Activated B cell treated with CpG ODN at 0.5 μM for 24 hours (primary cell): ENCODE measurements at regions not wholly inside any gene's neighbourhood (a gene's known extent, or its start where the extent isn't known, plus 50 kb on each side); places are given as distances from the start of the nearest gene placed in this dataset.

Experiments
- ATAC-seq: fragments of 200-7000 bp; cut with Tn5 transposase; one replicate; pipeline ENCODE4 v1.10.0; 2021; ENCODE audit warnings: low read depth, mild to moderate bottlenecking, moderate library complexity
- CTCF ChIA-PET: fragments of 350-600 bp; sonication (Branson Sonifier 250); formaldehyde crosslinking; loops from one replicate; lab custom pipeline; 2021; ENCODE audit warnings: antibody characterized with exemption; lab: Charles Lee
- POLR2A ChIA-PET: fragments of 350-600 bp; sonication (Branson Sonifier 250); formaldehyde crosslinking; loops from one replicate; lab custom pipeline; 2021; ENCODE audit warnings: antibody characterized with exemption; lab: Charles Lee
- DNase-seq: peaks from one replicate; pipeline ENCODE4 v3.0.0; 2022
- H3K27ac Mint-ChIP-seq: one replicate; pipeline ENCODE4 v1.8.0; 2020; ENCODE audit warnings: mixed read lengths
- H3K27me3 Mint-ChIP-seq: one replicate; pipeline ENCODE4 v1.8.0; 2021; ENCODE audit warnings: mixed read lengths
- H3K36me3 Mint-ChIP-seq: one replicate; pipeline ENCODE4 v1.8.0; 2021; ENCODE audit warnings: low read depth, mixed read lengths
- H3K4me1 Mint-ChIP-seq: one replicate; pipeline ENCODE4 v1.8.0; 2021; ENCODE audit warnings: mixed read lengths
- H3K4me3 Mint-ChIP-seq: one replicate; pipeline ENCODE4 v1.8.0; 2020; ENCODE audit warnings: mild to moderate bottlenecking, mixed read lengths
- H3K9me3 Mint-ChIP-seq: one replicate; pipeline ENCODE4 v1.8.0; 2020; ENCODE audit warnings: mixed read lengths
- CTCF ChIP-seq: fragments of 200-600 bp; IDR thresholded peaks from one replicate; pipeline ENCODE4 v1.8.0; 2022; ENCODE audit warnings: antibody characterized with exemption, mild to moderate bottlenecking
- intact Hi-C: fragments of 100-400 bp; cut with micrococcal nuclease; formaldehyde crosslinking; loops from one replicate; pipeline ENCODE4 v1.15.1; 2024

- no peaks in the 10 kb centered on the region for H3K27me3 Mint-ChIP-seq
- DNase-seq = no peak
Measured at GRCh38 chr21:22120616-22121266, 1122.5 kb downstream of the NCAM2 start.

GRCh38 chr21:22125581-22125980 lies 1127.4 kb downstream of the NCAM2 start:
- intact Hi-C loops = no loop called here
- no peak overlapping the region for H3K4me3 Mint-ChIP-seq
- ChIA-PET POLR2A (no interaction called here), CTCF (no interaction called here)
- no peaks in the 10 kb centered on the region for H3K9me3 Mint-ChIP-seq
- H3K36me3 Mint-ChIP-seq = no peaks in the 10 kb centered on the region
- no peak for TF ChIP-seq CTCF
- DNase-seq = no peak
- ATAC-seq = no peak
- H3K27me3 Mint-ChIP-seq = no peaks in the 10 kb centered on the region
- H3K27ac Mint-ChIP-seq = no peak overlapping the region
- H3K4me1 Mint-ChIP-seq = no peaks in the 10 kb centered on the region

More at GRCh38 chr21:22120616-22121266, 1122.5 kb downstream of the NCAM2 start:
- H3K27ac Mint-ChIP-seq = no peak overlapping the region
- no peaks in the 10 kb centered on the region for H3K36me3 Mint-ChIP-seq
- TF ChIP-seq CTCF = no peak
- ATAC-seq = no peak
- H3K9me3 Mint-ChIP-seq = peaks cover 2% of the 10 kb centered on the region
- no peaks in the 10 kb centered on the region for H3K4me1 Mint-ChIP-seq
- H3K4me3 Mint-ChIP-seq = no peak overlapping the region
- POLR2A ChIA-PET = no interaction called here
- CTCF ChIA-PET = no interaction called here
- intact Hi-C loops = no loop called here

- H3K36me3 Mint-ChIP-seq = no peaks in the 10 kb centered on the region
- no peak overlapping the region for H3K27ac Mint-ChIP-seq
- H3K27me3 Mint-ChIP-seq = no peaks in the 10 kb centered on the region
- DNase-seq (no peak), ATAC-seq (no peak)
- H3K9me3 Mint-ChIP-seq = no peaks in the 10 kb centered on the region
- no peak for TF ChIP-seq CTCF
- H3K4me3 Mint-ChIP-seq = no peak overlapping the region
- ChIA-PET CTCF (no interaction called here), POLR2A (no interaction called here)
- intact Hi-C loops = no loop called here
- no peaks in the 10 kb centered on the region for H3K4me1 Mint-ChIP-seq
Measured at GRCh38 chr21:22128671-22129070, 1130.5 kb downstream of the NCAM2 start.

- Mint-ChIP-seq H3K27me3 (no peaks in the 10 kb centered on the region), H3K9me3 (no peaks in the 10 kb centered on the region), H3K4me3 (no peak overlapping the region), H3K27ac (no peak overlapping the region), H3K36me3 (no peaks in the 10 kb centered on the region), H3K4me1 (no peaks in the 10 kb centered on the region)
- TF ChIP-seq CTCF = no peak
- CTCF ChIA-PET = no interaction called here
- intact Hi-C loops = no loop called here
- DNase-seq (no peak), ATAC-seq (no peak)
- POLR2A ChIA-PET = no interaction called here
Measured at GRCh38 chr21:22132358-22133071, 1134.3 kb downstream of the NCAM2 start.

- no peaks in the 10 kb centered on the region for H3K4me1 Mint-ChIP-seq
- H3K27ac Mint-ChIP-seq = no peak overlapping the region
- CTCF ChIA-PET = no interaction called here
- peaks cover 2% of the 10 kb centered on the region for H3K9me3 Mint-ChIP-seq
- TF ChIP-seq CTCF = no peak
- intact Hi-C loops = no loop called here
- no peak overlapping the region for H3K4me3 Mint-ChIP-seq
- H3K36me3 Mint-ChIP-seq = no peaks in the 10 kb centered on the region
- DNase-seq (no peak), ATAC-seq (no peak)
- POLR2A ChIA-PET = no interaction called here
- no peaks in the 10 kb centered on the region for H3K27me3 Mint-ChIP-seq
Measured at GRCh38 chr21:22136740-22137139, 1138.5 kb downstream of the NCAM2 start.
